SK-N-SH (cell line): ENCODE measurements at regions not wholly inside any gene's neighbourhood (a gene's known extent, or its start where the extent isn't known, plus 50 kb on each side); places are given as distances from the start of the nearest gene placed in this dataset.

Source experiments
- EP300 ChIP-seq, 2 experiments: IDR thresholded peaks; 2 replicates each; pipeline versions ENCODE4 v1.4.0 to v1.6.1; 2012; ENCODE audit warnings: borderline replicate concordance in 1 of 2, low read depth in 1 of 2, low read length in 1 of 2
- EZH2phosphoT487 ChIP-seq: fragments of 200-600 bp; sonication (generic); IDR thresholded peaks from 2 replicates; pipeline ENCODE4 v1.6.1; 2017; ENCODE audit warnings: low read depth, mixed run types, mild to moderate bottlenecking, antibody characterized with exemption, moderate library complexity, borderline replicate concordance
- GATA2 ChIP-seq: sonication (generic); formaldehyde crosslinking; IDR thresholded peaks from 2 replicates; pipeline ENCODE4 v1.5.0; 2020; ENCODE audit warnings: mild to moderate bottlenecking, missing genetic modification reagents
- JUND ChIP-seq: IDR thresholded peaks from 2 replicates; pipeline ENCODE4 v1.4.0; 2012
- MXI1 ChIP-seq: IDR thresholded peaks from 2 replicates; pipeline ENCODE4 v1.6.1; 2012; ENCODE audit warnings: mild to moderate bottlenecking, low read depth, low read length, improper control_type of control experiment
- POLR2AphosphoS5 ChIP-seq: IDR thresholded peaks from 2 replicates; pipeline ENCODE4 v1.6.1; 2012; ENCODE audit warnings: low read depth, low read length
- RAD21 ChIP-seq: IDR thresholded peaks from 2 replicates; pipeline ENCODE4 v1.6.1; 2012; ENCODE audit warnings: mild to moderate bottlenecking, low read length
- REST ChIP-seq: IDR thresholded peaks from 2 replicates; pipeline ENCODE4 v1.6.1; 2012; ENCODE audit warnings: mild to moderate bottlenecking, low read depth, low read length, moderate library complexity
- SIN3A ChIP-seq: IDR thresholded peaks from 2 replicates; pipeline ENCODE4 v1.6.1; 2012; ENCODE audit warnings: low read depth, mild to moderate bottlenecking, low read length, moderate library complexity, borderline replicate concordance
- USF1 ChIP-seq: IDR thresholded peaks from 2 replicates; pipeline ENCODE4 v1.4.0; 2012; ENCODE audit warnings: low read depth, borderline replicate concordance
- TF ChIP-seq, protein P1 (sequence below): fragments of 200-600 bp; sonication (generic); IDR thresholded peaks from 2 replicates; pipeline ENCODE4 v1.6.1; 2017; ENCODE audit warnings: antibody characterized with exemption, mild to moderate bottlenecking, moderate library complexity
- TF ChIP-seq, protein P2 (sequence below): IDR thresholded peaks from 2 replicates; pipeline ENCODE4 v1.4.0; 2012; ENCODE audit warnings: low read depth
- TF ChIP-seq, protein P3 (sequence below): IDR thresholded peaks from 2 replicates; pipeline ENCODE4; 2012

- TF ChIP-seq JUND (no peak), RAD21 (no peak), USF1 (no peak), POLR2AphosphoS5 (no peak), EZH2phosphoT487 (no peak), EP300 (IDR thresholded peaks at IDR 0.05; ENCODE audit: borderline replicate concordance in 1 of 2, low read depth in 1 of 2, low read length in 1 of 2) (no peak), MXI1 (no peak), REST (no peak), SIN3A (no peak), GATA2 (CRISPR knock-in tag) (no peak)
- TF ChIP-seq, protein P1, sequence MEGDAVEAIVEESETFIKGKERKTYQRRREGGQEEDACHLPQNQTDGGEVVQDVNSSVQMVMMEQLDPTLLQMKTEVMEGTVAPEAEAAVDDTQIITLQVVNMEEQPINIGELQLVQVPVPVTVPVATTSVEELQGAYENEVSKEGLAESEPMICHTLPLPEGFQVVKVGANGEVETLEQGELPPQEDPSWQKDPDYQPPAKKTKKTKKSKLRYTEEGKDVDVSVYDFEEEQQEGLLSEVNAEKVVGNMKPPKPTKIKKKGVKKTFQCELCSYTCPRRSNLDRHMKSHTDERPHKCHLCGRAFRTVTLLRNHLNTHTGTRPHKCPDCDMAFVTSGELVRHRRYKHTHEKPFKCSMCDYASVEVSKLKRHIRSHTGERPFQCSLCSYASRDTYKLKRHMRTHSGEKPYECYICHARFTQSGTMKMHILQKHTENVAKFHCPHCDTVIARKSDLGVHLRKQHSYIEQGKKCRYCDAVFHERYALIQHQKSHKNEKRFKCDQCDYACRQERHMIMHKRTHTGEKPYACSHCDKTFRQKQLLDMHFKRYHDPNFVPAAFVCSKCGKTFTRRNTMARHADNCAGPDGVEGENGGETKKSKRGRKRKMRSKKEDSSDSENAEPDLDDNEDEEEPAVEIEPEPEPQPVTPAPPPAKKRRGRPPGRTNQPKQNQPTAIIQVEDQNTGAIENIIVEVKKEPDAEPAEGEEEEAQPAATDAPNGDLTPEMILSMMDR, result no peak
- TF ChIP-seq, protein P2, sequence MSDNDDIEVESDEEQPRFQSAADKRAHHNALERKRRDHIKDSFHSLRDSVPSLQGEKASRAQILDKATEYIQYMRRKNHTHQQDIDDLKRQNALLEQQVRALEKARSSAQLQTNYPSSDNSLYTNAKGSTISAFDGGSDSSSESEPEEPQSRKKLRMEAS, result no peak
- TF ChIP-seq, protein P3, sequence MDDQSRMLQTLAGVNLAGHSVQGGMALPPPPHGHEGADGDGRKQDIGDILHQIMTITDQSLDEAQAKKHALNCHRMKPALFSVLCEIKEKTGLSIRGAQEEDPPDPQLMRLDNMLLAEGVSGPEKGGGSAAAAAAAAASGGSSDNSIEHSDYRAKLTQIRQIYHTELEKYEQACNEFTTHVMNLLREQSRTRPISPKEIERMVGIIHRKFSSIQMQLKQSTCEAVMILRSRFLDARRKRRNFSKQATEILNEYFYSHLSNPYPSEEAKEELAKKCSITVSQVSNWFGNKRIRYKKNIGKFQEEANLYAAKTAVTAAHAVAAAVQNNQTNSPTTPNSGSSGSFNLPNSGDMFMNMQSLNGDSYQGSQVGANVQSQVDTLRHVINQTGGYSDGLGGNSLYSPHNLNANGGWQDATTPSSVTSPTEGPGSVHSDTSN, result no peak
Measured at GRCh38 chr1:181405584-181405983, 77.7 kb upstream of the CACNA1E start.
